ENCODE measurements at regions not wholly inside any gene's neighbourhood (a gene's known extent, or its start where the extent isn't known, plus 50 kb on each side); places are given as distances from the start of the nearest gene placed in this dataset.

- peak; percentile 77 to 78 for DNase-seq
Measured at GRCh38 chr12:90020881-90021280, 312.2 kb upstream of the ATP2B1 start.

- no peak for DNase-seq
Measured at GRCh38 chr12:90020436-90020835, 311.8 kb upstream of the ATP2B1 start.

- no peak for DNase-seq
Measured at GRCh38 chr12:90020014-90020413, 311.4 kb upstream of the ATP2B1 start.

GRCh38 chr12:90017316-90017715 lies 308.7 kb upstream of the ATP2B1 start:
- DNase-seq: no peak

GRCh38 chr12:90015228-90015627 lies 306.6 kb upstream of the ATP2B1 start:
- no peak for DNase-seq

GRCh38 chr12:90013409-90013808 lies 304.8 kb upstream of the ATP2B1 start:
- peak in 1 of 2 experiments; percentile 22 for DNase-seq

GRCh38 chr12:90010089-90010488 lies 301.5 kb upstream of the ATP2B1 start:
- no peak for DNase-seq

GRCh38 chr12:90008277-90008676 lies 299.6 kb upstream of the ATP2B1 start:
- no peak for DNase-seq

GRCh38 chr12:90004319-90005074 lies 295.9 kb upstream of the ATP2B1 start:
- DNase-seq: peak; percentile 69 to 73

- no peak for DNase-seq
Measured at GRCh38 chr12:90003688-90004087, 295.1 kb upstream of the ATP2B1 start.

- DNase-seq: no peak
Measured at GRCh38 chr12:90000721-90001120, 292.1 kb upstream of the ATP2B1 start.

- DNase-seq: no peak
Measured at GRCh38 chr12:89999699-90000505, 291.3 kb upstream of the ATP2B1 start.

- no peak for DNase-seq
Measured at GRCh38 chr12:89995870-89996269, 287.2 kb upstream of the ATP2B1 start.

GRCh38 chr12:89994911-89995310 lies 286.3 kb upstream of the ATP2B1 start:
- DNase-seq: no peak

GRCh38 chr12:89993632-89994031 lies 285.0 kb upstream of the ATP2B1 start:
- DNase-seq: no peak

GRCh38 chr12:89992668-89993451 lies 284.2 kb upstream of the ATP2B1 start:
- DNase-seq: peak; percentile 55 to 79

GRCh38 chr12:89991807-89992590 lies 283.4 kb upstream of the ATP2B1 start:
- no peak for DNase-seq

- no peak for DNase-seq
Measured at GRCh38 chr12:89988188-89988915, 279.7 kb upstream of the ATP2B1 start.

- no peak for DNase-seq
Measured at GRCh38 chr12:89985935-89986334, 277.3 kb upstream of the ATP2B1 start.

GRCh38 chr12:89984846-89985245 lies 276.2 kb upstream of the ATP2B1 start:
- no peak for DNase-seq

- no peak for DNase-seq
Measured at GRCh38 chr12:89983622-89984021, 275.0 kb upstream of the ATP2B1 start.

- no peak for DNase-seq
Measured at GRCh38 chr12:89980236-89980635, 271.6 kb upstream of the ATP2B1 start.
